Esophagus muscularis mucosa (tissue), 4 donors: ENCODE measurements at regions not wholly inside any gene's neighbourhood (a gene's known extent, or its start where the extent isn't known, plus 50 kb on each side); places are given as distances from the start of the nearest gene placed in this dataset.

Experiments
- DNase-seq: peaks from one replicate; pipeline ENCODE4 v3.0.0-alpha.2; 2017; ENCODE audit errors: extremely low spot score
- H3K27ac ChIP-seq, 4 donors: fragments of 200-600 bp; sonication (generic); replicated peaks in 1 of 4; 1 replicate in 3 of 4; 2 replicates in 1 of 4; pipeline ENCODE4 v1.5.1; 2016 to 2019; ENCODE audit warnings: mild to moderate bottlenecking in 1 of 4
- H3K27me3 ChIP-seq, 4 donors: fragments of 200-600 bp; sonication (generic); one replicate each; pipeline versions ENCODE4 v1.5.1 to v1.6.0; 2016 to 2019
- H3K36me3 ChIP-seq, 4 donors: fragments of 200-600 bp; sonication (generic); one replicate each; pipeline ENCODE4 v1.5.1; 2016 to 2019
- H3K4me1 ChIP-seq, 4 donors: fragments of 200-600 bp; sonication (generic); one replicate each; pipeline ENCODE4 v1.5.1; 2016 to 2019
- H3K4me3 ChIP-seq, 4 donors: fragments of 200-600 bp; sonication (generic); 1 replicate in 2 of 4; 2 replicates in 2 of 4; pipeline ENCODE4 v1.5.1; 2016 to 2019; ENCODE audit warnings: mild to moderate bottlenecking in 4 of 4, moderate library complexity in 1 of 4
- H3K9me3 ChIP-seq, 4 donors: fragments of 200-600 bp; sonication (generic); 1 replicate in 3 of 4; 2 replicates in 1 of 4; pipeline ENCODE4 v1.5.1; 2016 to 2019
- CTCF ChIP-seq, 3 experiments: fragments of 200-600 bp in 2 of 3; fragments of 450-650 bp in 1 of 3; sonication (generic) in 2 of 3; IDR thresholded peaks; one replicate each; pipeline ENCODE4 v1.5.1; 2017 to 2019; ENCODE audit warnings: antibody characterized with exemption in 3 of 3, mild to moderate bottlenecking in 2 of 3, moderate library complexity in 1 of 3
- EP300 ChIP-seq: sonication (generic); formaldehyde crosslinking; IDR thresholded peaks from one replicate; pipeline ENCODE4 v1.6.1; 2017; ENCODE audit warnings: antibody characterized with exemption
- POLR2A ChIP-seq: fragments of 450-650 bp; IDR thresholded peaks from one replicate; pipeline ENCODE4 v1.6.1; 2017; ENCODE audit warnings: antibody characterized with exemption, moderate library complexity, mild to moderate bottlenecking, low read depth
- POLR2AphosphoS5 ChIP-seq, 2 donors: sonication (generic); formaldehyde crosslinking; IDR thresholded peaks; one replicate each; pipeline ENCODE4 v1.6.1; 2017; ENCODE audit warnings: antibody characterized with exemption in 2 of 2
- WGBS: methylation state at CpG from one replicate; pipeline ENCODE4 v1.1.5; 2018; 5-methylcytosine and 5-hydroxymethylcytosine counted together
- intact Hi-C: fragments of 100-400 bp; cut with DNase I; formaldehyde crosslinking; loops from one replicate; pipeline ENCODE4 v1.15.1; 2023

- 77% methylated on average over 16 of the region's 17 CpGs for whole genome bisulfite sequencing
- Histone ChIP-seq H3K27me3 (peaks cover 0 to 5% (median 0%) of the 10 kb centered on the region in 4 donors), H3K4me3 (no peak overlapping the region), H3K4me1 (peaks cover 3 to 35% (median 22%) of the 10 kb centered on the region in 4 donors), H3K36me3 (no peaks in the 10 kb centered on the region), H3K27ac (no peak overlapping the region), H3K9me3 (no peaks in the 10 kb centered on the region)
- TF ChIP-seq CTCF (IDR thresholded peaks at IDR 0.05) (no peak), POLR2A (no peak), POLR2AphosphoS5 (IDR thresholded peaks at IDR 0.05) (no peak), EP300 (no peak)
- DNase-seq: no peak
- intact Hi-C loops: no loop called here
Observed at GRCh38 chr6:168222115-168223043, 97.2 kb downstream of the DACT2 start.

GRCh38 chr6:168221497-168222079 lies 98.0 kb downstream of the DACT2 start:
- 90% methylated on average over 5 of the region's 8 CpGs for WGBS
- H3K4me1 ChIP-seq: peaks cover 3 to 38% (median 18%) of the 10 kb centered on the region in 4 donors
- no peaks in the 10 kb centered on the region for H3K9me3 ChIP-seq
- H3K4me3 ChIP-seq: no peak overlapping the region
- H3K36me3 ChIP-seq: no peaks in the 10 kb centered on the region
- intact Hi-C loops: no loop called here
- no peak for TF ChIP-seq POLR2AphosphoS5 (IDR thresholded peaks at IDR 0.05)
- no peak for TF ChIP-seq POLR2A
- TF ChIP-seq CTCF (IDR thresholded peaks at IDR 0.05): no peak
- TF ChIP-seq EP300: no peak
- no peak overlapping the region for H3K27ac ChIP-seq
- peaks cover 0 to 5% (median 0%) of the 10 kb centered on the region in 4 donors for H3K27me3 ChIP-seq
- no peak for DNase-seq

DNA sequence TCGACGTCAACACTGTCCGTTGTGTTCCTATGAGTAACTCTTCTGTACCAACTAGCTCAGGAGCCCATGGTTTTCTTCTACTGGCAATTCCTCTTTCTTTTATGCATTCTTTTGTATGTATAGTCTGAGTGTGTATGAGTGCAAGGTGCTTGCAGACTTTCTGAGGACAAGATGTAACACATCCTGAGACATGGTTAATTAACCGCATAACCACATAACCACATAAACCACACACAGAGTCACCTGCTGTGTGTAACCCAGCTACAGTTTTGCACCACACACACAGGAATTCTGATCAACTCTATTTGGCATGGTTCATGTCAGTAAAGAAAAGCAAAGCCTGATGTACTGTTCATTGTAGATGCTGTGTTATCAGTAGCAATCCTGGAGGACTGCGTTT lies 98.6 kb downstream of the DACT2 start:
- TF ChIP-seq POLR2AphosphoS5 (IDR thresholded peaks at IDR 0.05) (no peak), EP300 (no peak), POLR2A (no peak), CTCF (IDR thresholded peaks at IDR 0.05) (no peak)
- Histone ChIP-seq H3K36me3 (no peaks in the 10 kb centered on the region), H3K9me3 (no peaks in the 10 kb centered on the region), H3K4me3 (no peak overlapping the region), H3K4me1 (peaks cover 3 to 38% (median 13%) of the 10 kb centered on the region in 4 donors), H3K27ac (no peak overlapping the region), H3K27me3 (peaks cover 0 to 5% (median 0%) of the 10 kb centered on the region in 4 donors)
- no peak for DNase-seq
- intact Hi-C loops: no loop called here
- WGBS: 92% methylated on average over 5 of the region's 5 CpGs

DNA sequence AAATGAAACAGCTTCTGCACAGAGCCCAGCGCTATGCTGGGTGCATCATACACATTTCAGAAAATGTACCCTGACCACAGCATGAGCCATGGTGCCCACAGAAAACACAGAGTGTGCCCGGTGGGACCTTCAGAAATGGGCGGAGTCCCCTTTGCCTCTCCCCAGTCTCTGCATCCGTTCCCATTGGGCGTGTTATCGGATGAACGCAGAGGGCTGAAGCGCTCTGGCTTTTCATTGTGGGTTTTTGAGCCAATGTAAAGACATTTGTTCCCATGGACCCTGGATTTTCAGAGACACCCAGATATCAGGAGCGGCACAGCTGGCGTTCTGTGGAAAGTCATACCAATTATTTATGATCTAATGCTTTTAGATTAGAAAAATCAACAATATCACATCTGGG lies 99.8 kb downstream of the DACT2 start:
- Histone ChIP-seq H3K36me3 (no peaks in the 10 kb centered on the region), H3K4me1 (peaks cover 0 to 26% (median 5%) of the 10 kb centered on the region in 4 donors), H3K27me3 (peaks cover 0 to 5% (median 0%) of the 10 kb centered on the region in 4 donors), H3K9me3 (no peaks in the 10 kb centered on the region), H3K4me3 (no peak overlapping the region), H3K27ac (no peak overlapping the region)
- no peak for TF ChIP-seq EP300
- no peak for TF ChIP-seq POLR2A
- TF ChIP-seq CTCF (IDR thresholded peaks at IDR 0.05): no peak
- TF ChIP-seq POLR2AphosphoS5 (IDR thresholded peaks at IDR 0.05): no peak
- WGBS: 85% methylated on average over 9 of the region's 10 CpGs
- no peak for DNase-seq
- intact Hi-C loops: no loop called here
